ENCODE measurements at regions not wholly inside any gene's neighbourhood (a gene's known extent, or its start where the extent isn't known, plus 50 kb on each side); places are given as distances from the start of the nearest gene placed in this dataset.

GRCh38 chr12:93944911-93945310 is 203.5 kb upstream of the PLXNC1 start:
- DNase-seq (ENCODE audit: low spot score): no peak

GRCh38 chr12:93946542-93947150 is 201.7 kb upstream of the PLXNC1 start:
- DNase-seq (ENCODE audit: low spot score): no peak

- DNase-seq (ENCODE audit: low spot score): no peak
These were observed 200.9 kb upstream of the PLXNC1 start for GRCh38 chr12:93947486-93947885.

GRCh38 chr12:93950311-93950710 is 198.1 kb upstream of the PLXNC1 start:
- DNase-seq (ENCODE audit: low spot score): no peak

- DNase-seq (ENCODE audit: low spot score): no peak
These were observed 193.9 kb upstream of the PLXNC1 start for GRCh38 chr12:93954166-93955112.

GRCh38 chr12:93956551-93956950 is 191.8 kb upstream of the PLXNC1 start:
- no peak for DNase-seq (ENCODE audit: low spot score)

GRCh38 chr12:93957168-93957567 is 191.2 kb upstream of the PLXNC1 start:
- no peak for DNase-seq (ENCODE audit: low spot score)

- no peak for DNase-seq (ENCODE audit: low spot score)
These were observed 190.5 kb upstream of the PLXNC1 start for GRCh38 chr12:93957870-93958269.

- no peak for DNase-seq (ENCODE audit: low spot score)
These were observed 188.7 kb upstream of the PLXNC1 start for GRCh38 chr12:93959657-93960056.

- DNase-seq (ENCODE audit: low spot score): no peak
These were observed 187.9 kb upstream of the PLXNC1 start for GRCh38 chr12:93960521-93960920.

- DNase-seq (ENCODE audit: low spot score): no peak
These were observed 186.0 kb upstream of the PLXNC1 start for GRCh38 chr12:93962336-93962735.

GRCh38 chr12:93964936-93965335 is 183.4 kb upstream of the PLXNC1 start:
- no peak for DNase-seq (ENCODE audit: low spot score)

- DNase-seq (ENCODE audit: low spot score): no peak
These were observed 181.8 kb upstream of the PLXNC1 start for GRCh38 chr12:93966516-93967133.

- DNase-seq (ENCODE audit: low spot score): no peak
These were observed 180.9 kb upstream of the PLXNC1 start for GRCh38 chr12:93967454-93967853.

- no peak for DNase-seq (ENCODE audit: low spot score)
These were observed 179.7 kb upstream of the PLXNC1 start for GRCh38 chr12:93968536-93969285.

- no peak for DNase-seq (ENCODE audit: low spot score)
These were observed 177.3 kb upstream of the PLXNC1 start for GRCh38 chr12:93970900-93971688.

- DNase-seq (ENCODE audit: low spot score): no peak
These were observed 175.8 kb upstream of the PLXNC1 start for GRCh38 chr12:93972411-93973208.

GRCh38 chr12:93974252-93974651 is 174.1 kb upstream of the PLXNC1 start:
- DNase-seq (ENCODE audit: low spot score): no peak

- DNase-seq (ENCODE audit: low spot score): no peak
These were observed 172.4 kb upstream of the PLXNC1 start for GRCh38 chr12:93976024-93976423.

- no peak for DNase-seq (ENCODE audit: low spot score)
These were observed 171.3 kb upstream of the PLXNC1 start for GRCh38 chr12:93977081-93977480.

- peak; percentile 28 for DNase-seq (ENCODE audit: low spot score)
These were observed 169.8 kb upstream of the PLXNC1 start for GRCh38 chr12:93978553-93978952.

Measured in hepatic stellate cell (primary cell).